Stimulated activated CD8-positive, alpha-beta memory T cell treated with anti-CD3 and anti-CD28 coated beads, Interleukin-7, amount 100 ng/mL, for 1 hour (primary cell): ENCODE measurements at regions not wholly inside any gene's neighbourhood (a gene's known extent, or its start where the extent isn't known, plus 50 kb on each side); places are given as distances from the start of the nearest gene placed in this dataset.
"Not testable (repeated sequence)": the region's sequence is repeated elsewhere in the genome, so short reads cannot be mapped to it uniquely, and the experiment has no call there.

Experiments used
- DNase-seq, 2 donors: peaks; one replicate each; pipeline ENCODE4 v3.0.0-alpha.2; 2020; ENCODE audit warnings: low read depth in 2 of 2

DNA sequence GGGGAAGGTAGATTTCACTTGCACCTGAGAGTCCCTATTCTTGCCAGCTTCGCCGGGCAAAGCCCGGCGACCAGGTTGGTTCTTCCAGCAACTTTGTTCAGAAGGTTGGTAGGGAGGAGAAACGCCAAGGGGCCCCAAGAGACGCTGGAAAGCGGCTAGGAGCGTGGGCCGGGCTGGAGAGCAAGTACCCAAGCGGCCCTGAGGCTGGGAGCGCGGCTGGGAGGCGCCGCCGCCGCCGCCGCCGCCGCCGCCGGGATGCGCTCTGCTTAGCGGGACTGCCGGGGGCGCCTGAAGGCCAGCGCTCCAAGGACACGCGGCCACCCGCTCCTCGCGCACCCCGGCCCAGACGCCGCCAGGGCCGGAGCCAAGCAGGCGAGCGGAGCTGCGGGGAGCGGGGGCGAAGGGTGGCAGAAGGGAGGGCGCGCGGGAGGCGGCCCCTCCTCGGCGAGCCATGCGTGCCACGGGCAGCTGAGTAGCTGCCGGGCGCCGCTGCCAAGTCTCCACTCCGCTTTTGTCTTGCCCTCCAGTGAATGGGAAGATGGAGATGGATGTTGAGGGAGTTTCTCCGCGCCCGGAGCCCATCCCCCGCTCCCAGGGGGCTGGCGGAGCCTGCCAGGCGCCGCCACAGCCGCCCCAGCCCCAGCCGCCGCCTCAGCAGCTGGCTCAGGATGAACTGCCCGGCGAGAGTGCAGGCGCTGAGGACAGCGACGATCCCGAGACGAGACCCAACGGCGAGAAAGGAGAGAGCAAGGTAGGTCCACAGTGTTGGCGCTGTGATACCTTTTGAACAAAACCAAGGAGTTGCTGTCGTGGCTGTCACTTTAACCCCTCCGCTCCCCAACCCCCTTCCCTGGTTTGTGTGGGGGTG lies 227.4 kb upstream of the AZI2 start:
- no peak for DNase-seq

DNA sequence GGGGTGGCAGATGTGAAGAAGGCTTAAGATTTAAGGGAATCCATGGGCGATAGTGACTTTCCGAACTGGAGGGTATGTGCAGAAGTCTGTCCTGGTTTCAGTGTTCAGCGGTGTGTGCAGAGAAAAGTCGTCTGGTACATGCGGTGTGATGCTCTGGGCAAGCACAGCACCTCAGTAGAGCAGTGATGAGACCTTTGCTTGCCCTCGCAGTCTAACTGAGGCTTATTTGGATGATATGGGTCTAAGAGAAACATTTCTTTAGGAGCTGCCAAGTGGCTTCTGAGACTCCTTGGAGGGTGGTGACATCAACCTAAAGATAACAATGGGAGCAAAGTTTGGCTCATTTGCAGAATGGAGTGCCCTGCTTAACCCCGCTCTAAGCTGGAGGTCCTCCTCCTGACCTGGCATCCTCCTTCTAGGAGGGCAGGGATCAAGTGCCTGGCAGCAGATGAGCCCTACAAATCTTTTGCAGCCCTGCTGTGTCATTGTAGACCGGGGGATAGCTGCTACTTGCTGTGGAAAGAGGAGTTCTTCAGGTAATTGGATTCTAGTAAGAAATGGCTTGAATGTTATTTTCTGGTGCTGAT lies 228.1 kb upstream of the AZI2 start:
- no peak for DNase-seq

DNA sequence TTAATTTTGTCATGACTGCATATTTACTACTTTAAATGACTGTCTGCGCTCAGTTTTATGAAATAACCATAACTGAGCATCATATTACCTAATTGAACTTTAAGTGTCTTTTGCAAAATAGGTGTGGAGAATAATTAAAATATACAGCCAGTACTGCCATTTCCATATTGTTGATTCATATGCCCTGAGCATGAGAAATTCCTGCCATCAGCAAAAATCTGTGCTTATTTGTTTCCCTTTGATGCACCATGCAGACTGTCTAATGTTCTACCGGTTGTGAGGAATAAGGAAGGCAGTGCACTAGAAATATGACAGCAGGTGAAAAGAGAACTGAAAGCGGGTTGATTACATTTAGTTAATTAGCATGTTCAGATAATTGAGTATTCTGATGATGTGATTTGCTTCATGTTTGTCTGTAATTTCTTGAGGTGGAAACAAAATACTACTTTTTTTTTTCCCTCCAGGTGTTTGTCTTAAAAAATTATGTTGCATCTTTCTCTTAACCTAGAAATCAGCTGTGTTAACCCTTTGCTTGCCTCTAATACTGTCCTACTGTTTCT lies 229.4 kb upstream of the AZI2 start:
- no peak for DNase-seq

DNA sequence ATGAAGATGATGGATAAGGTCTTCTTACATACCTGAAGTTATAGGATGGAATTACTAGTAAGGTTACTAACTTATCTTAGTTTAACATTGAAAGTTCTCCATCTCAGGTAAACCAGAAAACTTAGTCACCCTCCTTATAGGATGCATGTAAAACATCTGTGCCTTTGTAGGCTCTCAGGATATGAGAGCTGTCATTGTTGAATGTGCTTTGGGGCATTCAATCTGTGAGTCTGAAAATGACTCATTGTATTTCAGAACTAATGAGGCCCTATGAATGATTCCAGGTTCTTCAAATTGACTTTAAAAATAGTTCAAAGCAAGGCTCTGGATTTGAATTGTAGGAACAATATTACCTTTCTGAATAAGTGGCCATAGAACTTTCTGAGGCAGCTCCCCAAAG lies 237.7 kb upstream of the AZI2 start:
- no peak for DNase-seq

DNA sequence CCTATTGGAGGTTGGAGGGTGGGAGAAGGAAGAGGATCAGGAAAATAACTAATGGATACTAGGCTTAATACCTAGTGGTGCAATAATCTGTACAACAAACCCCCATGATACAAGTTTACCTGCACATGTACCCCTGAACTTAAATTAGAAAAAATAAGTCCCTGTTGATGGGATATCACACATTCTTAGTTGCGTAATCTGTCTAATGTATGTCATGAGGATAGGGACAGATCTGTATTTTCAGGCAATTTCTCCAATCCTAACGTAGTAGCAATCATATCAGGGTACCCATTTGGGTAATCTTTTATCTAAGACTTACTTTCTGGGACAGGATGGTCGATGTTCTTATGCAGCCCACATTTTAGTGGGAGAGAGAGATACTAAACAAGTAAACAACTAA lies 239.1 kb upstream of the AZI2 start:
- DNase-seq, result no peak

DNA sequence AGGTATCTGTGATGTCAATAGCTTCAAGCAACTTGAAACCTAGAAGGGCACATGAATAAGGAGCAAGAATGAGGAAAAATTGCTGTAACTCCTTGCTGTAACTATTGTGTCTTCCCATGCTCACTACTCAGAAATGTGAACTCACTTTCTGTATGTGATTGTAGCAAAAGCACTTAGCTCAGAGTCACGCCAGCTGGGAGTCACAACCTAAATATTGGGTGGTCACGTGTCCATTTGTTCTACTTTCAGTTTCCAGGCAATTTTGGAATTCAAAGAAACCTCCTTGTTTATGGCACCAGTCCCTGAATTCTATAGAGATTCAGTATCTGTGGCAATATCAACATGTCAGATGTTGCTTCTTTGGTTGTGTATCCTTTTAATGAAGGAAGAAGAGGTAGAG lies 241.6 kb upstream of the AZI2 start:
- no peak for DNase-seq

DNA sequence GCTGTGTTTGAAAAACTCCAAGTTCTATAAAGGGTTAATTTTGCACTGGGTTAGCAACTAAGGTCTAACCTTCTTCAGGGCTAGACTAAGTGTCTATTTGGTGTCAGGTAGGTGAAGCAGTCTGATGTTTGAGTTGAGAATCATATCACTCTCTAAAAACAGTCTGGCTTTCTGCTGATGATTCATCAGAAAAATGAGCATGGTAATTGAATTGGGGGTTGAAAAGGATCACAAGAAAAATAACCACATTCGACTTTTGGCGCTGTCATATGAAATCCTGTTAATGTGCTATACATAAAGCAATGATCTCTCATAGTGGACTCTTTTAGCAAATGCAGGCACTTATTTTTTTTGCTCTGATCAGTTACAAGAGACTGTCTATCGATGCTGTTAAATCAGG lies 242.2 kb upstream of the AZI2 start:
- DNase-seq, result no peak

DNA sequence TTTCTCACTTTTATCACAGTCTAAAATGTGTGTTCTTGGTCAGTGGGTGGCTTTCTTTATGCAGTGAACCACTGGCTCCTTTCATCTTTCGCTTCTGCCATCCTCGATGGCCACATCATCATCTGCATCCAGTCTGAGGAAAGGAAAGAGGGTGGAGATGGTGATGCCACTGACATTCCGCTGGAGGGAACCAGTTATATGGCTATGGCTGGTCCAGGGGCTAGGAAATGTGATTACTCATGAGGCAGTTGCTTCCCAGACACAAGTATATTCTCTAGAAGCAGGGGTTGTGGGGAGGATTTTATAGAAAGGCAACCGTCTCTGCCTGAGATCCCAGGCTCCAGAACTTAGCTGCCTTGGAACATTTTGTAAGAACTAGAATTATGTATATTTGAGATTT lies 246.7 kb upstream of the AZI2 start:
- no peak for DNase-seq

DNA sequence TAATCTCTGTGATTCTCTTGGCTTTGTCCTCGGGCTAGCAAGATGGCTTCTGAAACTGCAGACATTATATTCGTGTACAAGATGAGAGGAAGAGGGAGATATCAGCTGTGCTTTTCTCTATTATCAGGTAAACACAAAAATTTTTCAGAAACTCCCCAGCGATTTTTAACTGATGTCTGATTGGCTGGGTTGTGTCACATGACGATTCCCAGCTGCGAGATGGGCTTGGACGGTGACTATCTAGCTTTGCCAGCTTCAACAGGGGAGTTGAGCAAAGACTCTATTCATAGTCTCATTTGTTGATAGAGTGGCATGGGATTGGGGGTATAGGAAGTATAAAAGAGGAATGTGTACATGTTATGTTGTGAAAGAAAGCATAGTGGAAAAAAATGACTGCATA lies 248.8 kb upstream of the AZI2 start:
- DNase-seq, result no peak

DNA sequence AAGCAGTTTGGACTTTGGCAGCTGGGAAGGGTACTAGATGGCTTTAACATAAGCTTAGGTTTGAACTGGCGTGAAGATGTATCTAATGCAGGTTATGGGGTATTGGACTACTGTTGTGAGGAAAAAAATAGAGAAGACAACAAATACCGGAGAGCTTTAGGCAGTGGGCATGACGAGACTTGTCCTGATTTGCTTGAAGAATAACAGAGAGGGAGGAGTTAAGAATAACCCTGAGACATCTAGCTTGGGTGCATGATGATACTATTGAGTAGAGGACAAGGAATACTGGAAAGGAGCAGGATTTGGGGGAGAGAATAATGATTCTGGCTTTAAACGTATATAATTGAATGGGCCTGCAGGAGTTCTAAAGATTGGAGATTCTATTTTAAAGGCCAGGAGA lies 249.5 kb upstream of the AZI2 start:
- DNase-seq, result no peak

DNA sequence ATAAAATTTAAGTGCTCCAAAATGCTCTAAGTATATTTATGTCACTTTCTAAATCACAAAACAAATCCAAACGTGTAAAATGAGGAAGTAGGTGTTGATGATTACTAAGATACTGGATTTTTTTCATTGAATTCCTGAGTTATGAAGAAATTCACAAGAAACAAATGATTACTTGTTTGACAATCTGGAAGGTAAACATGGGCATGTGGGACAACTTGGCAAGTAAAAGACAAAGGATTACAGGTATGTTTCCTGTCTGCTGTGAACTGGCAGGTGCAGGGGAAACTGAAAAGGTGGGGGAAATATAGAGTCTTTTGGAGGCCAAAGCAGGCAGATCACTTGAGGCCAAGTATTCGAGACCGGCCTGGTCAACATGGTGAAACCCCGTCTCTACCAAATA lies 252.7 kb upstream of the AZI2 start:
- DNase-seq, result no peak

DNA sequence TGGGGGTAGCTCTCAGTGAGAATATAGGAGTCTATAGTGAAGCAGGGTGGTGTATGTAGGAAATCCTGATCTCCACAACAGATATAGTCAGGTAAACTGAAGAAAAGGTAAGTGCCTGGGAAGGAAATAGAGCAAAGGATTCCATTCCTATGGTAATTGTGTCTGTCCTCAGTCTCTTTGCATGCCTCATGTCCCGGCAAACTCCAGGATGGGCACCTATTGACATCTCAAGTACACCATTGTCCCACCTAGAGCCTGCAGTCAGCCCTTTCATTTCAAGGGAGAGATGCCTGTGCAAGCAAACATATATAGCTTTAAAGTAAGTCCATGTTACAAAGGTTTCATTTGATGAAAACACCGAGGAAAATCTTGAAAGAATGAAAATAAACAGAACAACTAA lies 257.7 kb upstream of the AZI2 start:
- no peak for DNase-seq

DNA sequence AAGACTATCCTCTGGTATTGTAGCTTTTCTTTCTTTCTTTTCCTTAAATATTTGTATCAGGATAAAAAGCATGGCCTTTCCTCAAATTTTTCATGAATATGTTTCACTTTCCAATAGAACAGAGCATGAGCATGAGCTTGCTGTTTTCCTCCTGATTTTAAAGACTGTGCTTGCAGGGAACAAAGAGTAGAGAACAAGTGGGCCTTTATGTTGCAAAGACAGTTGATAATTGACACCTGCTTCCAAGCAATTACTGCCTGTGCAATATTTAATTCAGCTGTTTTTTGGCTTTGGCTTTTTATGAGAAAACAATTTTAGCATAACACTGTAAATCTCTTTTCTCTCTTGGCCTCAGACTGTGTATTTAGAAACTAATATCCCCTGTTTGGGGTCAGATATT lies 263.6 kb upstream of the AZI2 start:
- DNase-seq, result no peak

DNA sequence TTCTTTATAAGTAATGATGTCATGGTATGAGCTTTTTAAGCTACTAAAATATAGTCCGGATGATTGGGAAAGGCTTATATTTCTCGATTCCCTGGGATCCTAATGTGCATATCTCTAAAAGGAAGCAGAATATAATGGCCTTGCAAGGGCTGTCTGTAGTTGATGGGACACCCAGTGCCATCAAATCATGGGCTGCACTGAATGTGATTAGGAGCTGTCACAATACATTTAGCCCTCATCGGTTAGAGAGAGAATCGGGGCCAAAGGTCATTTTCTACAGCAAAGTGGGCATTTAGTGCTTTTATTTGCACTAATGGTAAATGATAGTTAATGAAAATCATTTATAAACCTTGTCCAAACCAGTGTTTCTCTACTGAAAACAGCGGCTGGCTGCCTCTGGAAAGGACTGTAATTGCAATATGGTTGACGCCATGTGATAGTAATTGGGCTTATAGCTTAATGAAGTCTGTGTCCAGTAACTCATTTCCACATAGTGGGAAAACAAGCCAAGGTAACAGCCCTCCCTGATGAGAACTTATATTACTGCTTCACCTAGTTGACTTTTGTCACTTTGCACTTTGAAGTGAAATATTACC lies 265.0 kb upstream of the AZI2 start:
- no peak for DNase-seq

DNA sequence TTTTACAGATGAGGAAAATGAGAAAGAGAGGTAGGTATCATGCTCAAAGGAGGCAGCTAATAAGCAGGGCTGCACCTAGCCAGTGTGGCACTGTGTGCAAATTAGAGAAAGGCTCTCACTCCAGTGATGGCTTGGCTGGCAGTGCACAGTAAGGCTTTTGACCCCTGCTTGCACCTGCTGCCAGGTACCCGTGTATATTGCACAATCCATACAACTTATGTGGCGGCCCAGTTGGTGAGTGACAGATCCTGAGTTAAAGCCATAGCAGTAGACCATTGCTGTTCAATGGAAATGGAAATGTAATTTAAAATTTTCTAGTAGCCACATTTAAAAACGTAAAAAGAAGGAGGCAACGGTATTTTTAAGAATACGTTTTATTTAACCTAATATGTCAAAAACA lies 266.4 kb upstream of the AZI2 start:
- DNase-seq, result no peak

DNA sequence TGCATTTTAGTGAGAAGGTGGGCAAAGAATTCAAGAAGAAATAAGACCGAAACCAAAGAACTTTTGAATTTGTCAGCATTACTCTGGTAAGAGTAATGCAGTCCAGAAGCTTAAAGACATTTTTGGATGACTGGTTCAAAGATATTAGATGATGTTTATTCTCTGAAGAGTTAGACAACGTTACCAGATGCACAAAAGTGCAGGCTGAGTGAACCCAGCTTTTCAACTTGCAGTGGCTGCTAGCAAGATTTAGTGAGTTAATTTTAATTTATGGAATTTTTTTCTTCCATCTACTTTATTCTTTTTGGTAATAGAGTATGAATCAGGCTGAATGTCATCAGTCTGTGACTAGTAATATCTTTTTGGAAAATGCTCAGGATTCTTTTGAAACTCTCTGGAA lies 267.3 kb upstream of the AZI2 start:
- DNase-seq, result no peak

DNA sequence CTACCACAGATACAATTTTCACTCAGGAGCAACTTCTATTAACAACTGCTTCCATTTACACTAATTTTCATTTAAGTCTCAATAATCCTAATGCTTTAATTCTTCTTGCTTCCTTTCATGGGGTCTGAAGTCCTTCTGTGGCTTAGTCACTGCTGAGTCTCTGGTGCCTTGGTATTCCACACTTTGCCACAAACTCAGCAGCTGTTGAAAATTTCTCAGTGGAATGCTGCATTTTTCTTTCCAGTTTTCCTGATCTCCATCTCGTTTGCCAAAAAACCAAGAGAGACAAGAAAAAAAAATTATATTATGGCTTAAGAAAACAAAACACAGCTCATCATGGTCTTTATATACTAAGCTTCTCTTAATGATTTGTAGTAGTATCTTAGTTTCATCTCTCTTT lies 269.2 kb upstream of the AZI2 start:
- no peak for DNase-seq

DNA sequence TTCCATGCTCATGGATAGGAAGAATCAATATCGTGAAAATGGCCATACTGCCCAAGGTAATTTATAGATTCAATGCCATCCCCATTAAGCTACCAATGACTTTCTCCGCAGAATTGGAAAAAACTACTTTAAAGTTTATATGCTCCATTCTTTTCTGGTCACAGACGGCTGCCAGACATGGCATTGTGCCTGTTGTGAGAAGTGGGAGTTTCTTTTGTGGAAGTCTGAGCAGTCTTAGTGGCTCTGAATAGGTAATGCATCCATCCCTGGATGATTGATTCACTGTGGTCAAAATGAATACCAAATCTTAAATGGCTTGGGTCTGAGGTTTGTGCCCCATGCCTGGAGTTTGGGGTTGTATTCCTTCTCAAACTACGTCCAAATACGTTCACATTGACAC lies 274.5 kb upstream of the AZI2 start:
- DNase-seq, result no peak

DNA sequence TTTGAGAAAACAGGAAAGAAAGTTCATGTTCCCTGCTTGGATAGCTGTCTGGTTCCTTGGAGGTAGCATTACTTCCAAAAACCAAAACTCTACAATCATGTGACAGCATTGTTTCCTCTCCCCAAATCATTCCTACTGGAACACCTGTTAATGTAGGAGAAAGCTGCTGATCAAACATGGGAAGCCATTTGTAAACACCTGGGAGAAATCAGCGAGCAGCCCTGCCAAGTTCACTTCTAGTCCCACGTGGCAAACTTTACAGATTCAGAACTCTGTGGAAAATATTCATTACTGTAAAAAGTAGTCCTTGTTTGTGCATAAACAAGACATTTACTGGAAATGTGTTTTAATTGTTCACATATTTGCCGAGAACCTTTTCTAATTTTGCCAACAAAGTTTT lies 275.5 kb upstream of the AZI2 start:
- DNase-seq, result no peak

DNA sequence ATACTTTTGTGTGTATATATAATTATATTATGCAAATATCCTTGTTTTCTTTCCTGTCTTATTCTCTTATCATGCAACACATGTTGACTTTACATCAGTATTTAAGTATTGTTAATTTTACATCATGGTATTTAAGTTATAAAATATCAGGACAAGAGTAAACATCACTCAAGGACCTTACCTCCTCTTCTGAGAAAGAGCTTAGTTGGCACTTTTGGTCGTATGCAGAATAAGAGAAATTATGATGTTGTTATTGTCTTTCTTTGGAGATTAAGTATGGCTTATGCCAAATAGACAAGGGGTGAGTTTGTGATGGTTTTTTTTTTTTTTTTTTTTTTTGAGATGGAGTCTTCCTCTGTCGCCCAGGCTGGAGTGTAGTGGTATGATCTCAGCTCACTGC lies 279.2 kb upstream of the AZI2 start:
- DNase-seq, result not testable (repeated sequence)

DNA sequence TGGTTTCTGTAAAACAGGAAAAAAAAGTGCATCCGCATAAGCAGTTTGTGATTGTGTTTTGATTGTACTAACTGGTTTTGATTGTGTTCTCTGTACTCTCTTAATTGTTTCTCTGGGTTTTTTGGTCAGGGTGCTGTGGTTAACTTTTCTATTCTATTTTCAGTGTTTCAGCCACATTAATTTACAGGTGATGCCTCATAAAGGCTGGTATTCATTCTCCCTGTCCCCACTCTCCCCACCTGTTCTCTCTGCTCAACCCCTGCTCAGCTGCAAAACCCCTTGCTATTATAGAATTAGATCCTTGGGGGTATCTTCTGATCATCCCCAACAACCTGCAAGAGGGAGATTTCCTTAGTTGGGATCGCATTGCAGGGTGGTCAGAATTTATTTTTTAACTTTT lies 285.4 kb upstream of the AZI2 start:
- DNase-seq, result no peak

DNA sequence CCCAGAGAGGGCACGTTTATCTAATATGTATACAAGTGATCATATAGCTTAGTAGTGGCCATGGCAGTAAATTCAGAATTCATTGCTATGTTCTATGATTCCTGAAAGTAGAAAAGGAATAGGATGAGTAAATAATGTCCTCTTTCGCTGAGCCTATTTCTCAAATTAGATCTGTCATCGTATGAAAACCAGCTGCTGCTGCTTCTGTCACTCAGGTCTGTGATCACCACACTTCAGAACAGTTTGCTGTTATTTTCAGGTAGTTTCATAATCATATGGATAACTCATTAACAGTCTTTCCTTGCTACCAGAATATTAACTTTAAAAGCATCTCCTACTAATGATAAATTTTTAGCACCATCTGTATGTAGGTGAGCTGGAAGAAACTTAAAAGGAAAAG lies 289.1 kb upstream of the AZI2 start:
- DNase-seq, result no peak

DNA sequence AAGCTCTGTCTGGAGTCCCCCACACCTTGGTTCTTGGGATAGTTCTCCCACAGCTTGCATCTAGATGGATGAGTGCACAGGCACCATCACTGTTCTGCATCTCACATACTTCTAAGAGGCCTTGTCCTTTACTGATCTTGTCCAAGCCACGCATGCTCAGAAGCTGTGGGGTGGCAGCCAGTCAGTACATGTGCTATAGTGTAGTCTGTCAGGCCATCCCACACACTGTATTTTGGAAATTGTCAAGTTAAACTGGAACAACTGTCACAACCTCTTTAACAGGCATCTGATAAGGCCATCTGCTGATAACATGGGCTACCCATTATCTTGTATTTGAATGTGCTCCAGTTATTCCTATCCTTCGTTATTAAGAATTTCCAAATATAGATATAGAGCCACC lies 296.5 kb upstream of the AZI2 start:
- no peak for DNase-seq
